Nephron (organoid): ENCODE measurements at regions not wholly inside any gene's neighbourhood (a gene's known extent, or its start where the extent isn't known, plus 50 kb on each side); places are given as distances from the start of the nearest gene placed in this dataset.
A peak's percentile ranks its signal among the peaks of the same experiment; 100 is the strongest.

ENCODE experiments used
- H3K27ac Mint-ChIP-seq, 3 experiments: 2 replicates each; pipeline ENCODE4 v1.8.0; 2020; ENCODE audit warnings: mixed read lengths in 3 of 3, mild to moderate bottlenecking in 2 of 3, moderate library complexity in 1 of 3
- H3K27me3 Mint-ChIP-seq: 2 replicates; pipeline ENCODE4 v1.8.0; 2021; ENCODE audit warnings: low read depth, mild to moderate bottlenecking, moderate library complexity, mixed read lengths
- H3K36me3 Mint-ChIP-seq: 2 replicates; pipeline ENCODE4 v1.8.0; 2020; ENCODE audit warnings: low read depth, mixed read lengths
- H3K4me1 Mint-ChIP-seq: 2 replicates; pipeline ENCODE4 v1.8.0; 2020; ENCODE audit warnings: mixed read lengths
- H3K4me3 Mint-ChIP-seq, 3 experiments: 2 replicates each; pipeline ENCODE4 v1.8.0; 2020; ENCODE audit warnings: mild to moderate bottlenecking in 3 of 3, mixed read lengths in 3 of 3, moderate library complexity in 2 of 3
- H3K9me3 Mint-ChIP-seq: 2 replicates; pipeline ENCODE4 v1.8.0; 2020; ENCODE audit warnings: mixed read lengths
- CTCF ChIP-seq, 3 experiments: fragments of 200-600 bp; sonication (generic); IDR thresholded peaks; one replicate each; pipeline ENCODE4 v1.5.0; 2021; ENCODE audit warnings: antibody characterized with exemption in 3 of 3; ENCODE audit not compliant: unreplicated experiment in 3 of 3

- Mint-ChIP-seq H3K36me3 (peaks cover 3% of the 10 kb centered on the region), H3K27ac (peak overlapping the region; percentile 97 to 98 (median 97)), H3K27me3 (no peaks in the 10 kb centered on the region), H3K4me3 (peak overlapping the region in 1 of 3 experiments; percentile 46), H3K9me3 (no peaks in the 10 kb centered on the region), H3K4me1 (peaks cover 29% of the 10 kb centered on the region)
- TF ChIP-seq CTCF (IDR thresholded peaks at IDR 0.05; ENCODE audit: unreplicated experiment in 3 of 3): no peak
Observed at GRCh38 chr2:47310801-47311560, 58.1 kb upstream of the EPCAM start.

DNA sequence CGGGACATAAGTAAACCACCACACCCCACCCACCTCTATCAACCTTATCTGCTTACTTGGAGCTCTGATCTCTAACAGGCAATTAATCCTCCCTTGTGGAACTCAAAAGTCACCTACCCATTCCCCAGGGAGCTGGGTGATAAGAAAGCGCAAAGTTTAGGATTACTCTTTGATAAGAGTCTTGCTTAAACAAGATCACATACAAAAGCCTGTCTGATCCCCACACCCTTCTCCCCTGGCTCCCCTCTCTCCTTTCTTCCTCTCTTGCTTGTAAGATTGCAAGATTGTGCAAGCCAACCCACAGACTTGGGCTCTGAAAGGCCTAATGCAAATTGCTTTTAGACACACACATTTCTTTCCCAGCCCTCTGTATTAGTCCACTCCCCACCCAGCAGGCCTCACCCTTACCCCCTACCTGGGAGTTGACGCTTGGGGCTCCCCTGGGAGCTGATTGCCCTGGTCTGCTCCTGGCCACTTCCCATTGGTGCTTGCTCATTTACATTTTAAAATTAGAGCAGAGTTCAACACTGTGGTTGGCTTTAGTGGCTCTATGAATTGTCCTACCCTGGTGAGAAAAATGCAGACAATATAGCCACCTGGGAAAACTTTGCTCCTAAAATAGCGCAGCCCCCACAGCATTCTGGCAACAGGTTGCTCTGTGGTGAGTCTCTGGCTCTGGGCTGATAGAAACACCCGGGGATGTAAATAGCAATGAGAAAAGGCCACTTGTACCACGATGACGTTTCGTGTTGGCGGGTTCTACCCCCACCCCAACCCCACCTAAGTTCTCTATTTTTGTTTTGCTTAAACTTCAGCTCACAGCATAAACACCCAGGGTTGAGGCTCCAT lies 58.9 kb upstream of the EPCAM start:
- no peak for TF ChIP-seq CTCF (IDR thresholded peaks at IDR 0.05; ENCODE audit: unreplicated experiment in 3 of 3)
- Mint-ChIP-seq H3K36me3 (peaks cover 3% of the 10 kb centered on the region), H3K27me3 (no peaks in the 10 kb centered on the region), H3K4me1 (peaks cover 30% of the 10 kb centered on the region), H3K27ac (peak overlapping the region; percentile 97 to 98 (median 97)), H3K9me3 (no peaks in the 10 kb centered on the region), H3K4me3 (no peak overlapping the region)

DNA sequence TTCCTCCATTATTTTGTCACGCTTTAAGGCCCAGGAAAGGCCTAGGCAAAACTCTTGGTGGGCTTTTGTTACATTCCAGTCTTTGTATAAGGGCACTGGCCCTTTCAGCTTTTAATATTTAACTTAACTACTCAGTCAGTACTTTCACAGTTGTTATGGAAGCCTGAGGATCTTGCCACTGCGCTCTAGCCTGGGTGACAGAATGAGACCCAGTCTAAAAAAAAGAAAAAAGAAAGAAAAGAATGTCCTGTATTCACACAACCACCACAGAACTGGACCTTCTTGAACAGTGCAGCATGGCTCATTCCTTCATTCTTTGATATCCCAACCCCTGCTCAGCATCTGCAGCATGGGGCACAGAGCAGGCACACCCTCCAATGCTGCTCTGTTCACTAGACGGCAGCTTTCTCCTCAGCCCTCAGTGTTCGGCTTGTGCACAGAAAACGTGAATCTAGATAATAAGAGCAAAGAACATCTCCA lies 59.6 kb upstream of the EPCAM start:
- Mint-ChIP-seq H3K36me3 (peaks cover 3% of the 10 kb centered on the region), H3K4me1 (peaks cover 36% of the 10 kb centered on the region), H3K9me3 (no peaks in the 10 kb centered on the region), H3K27ac (peak overlapping the region; percentile 97 to 98 (median 97)), H3K4me3 (no peak overlapping the region), H3K27me3 (no peaks in the 10 kb centered on the region)
- TF ChIP-seq CTCF (IDR thresholded peaks at IDR 0.05; ENCODE audit: unreplicated experiment in 3 of 3): no peak

GRCh38 chr2:47307066-47307465 lies 62.0 kb upstream of the EPCAM start:
- Mint-ChIP-seq H3K27me3 (no peaks in the 10 kb centered on the region), H3K27ac (peak overlapping the region in 2 of 3 experiments; percentile 57 to 66), H3K36me3 (peaks cover 2% of the 10 kb centered on the region), H3K4me3 (no peak overlapping the region), H3K4me1 (peaks cover 48% of the 10 kb centered on the region), H3K9me3 (no peaks in the 10 kb centered on the region)
- TF ChIP-seq CTCF (IDR thresholded peaks at IDR 0.05; ENCODE audit: unreplicated experiment in 3 of 3): no peak

- H3K36me3 Mint-ChIP-seq: no peaks in the 10 kb centered on the region
- peak overlapping the region in 2 of 3 experiments; percentile 33 to 87 for H3K27ac Mint-ChIP-seq
- no peaks in the 10 kb centered on the region for H3K27me3 Mint-ChIP-seq
- H3K9me3 Mint-ChIP-seq: no peaks in the 10 kb centered on the region
- peaks cover 42% of the 10 kb centered on the region for H3K4me1 Mint-ChIP-seq
- no peak overlapping the region for H3K4me3 Mint-ChIP-seq
- TF ChIP-seq CTCF (IDR thresholded peaks at IDR 0.05; ENCODE audit: unreplicated experiment in 3 of 3): no peak
Observed at GRCh38 chr2:47304654-47305053, 64.5 kb upstream of the EPCAM start.
